T-helper 1 cell treated with Interleukin-12 subunit alpha and Interleukin-12 subunit beta and Interleukin-4 antibody, amounts not matched to agents 30 ng/mL and 1 ng/mL, for 36 hours (primary cell): ENCODE measurements at regions not wholly inside any gene's neighbourhood (a gene's known extent, or its start where the extent isn't known, plus 50 kb on each side); places are given as distances from the start of the nearest gene placed in this dataset.
"Not testable (repeated sequence)": the region's sequence is repeated elsewhere in the genome, so short reads cannot be mapped to it uniquely, and the experiment has no call there.

Experiments used
- intact Hi-C: fragments of 100-400 bp; cut with micrococcal nuclease; formaldehyde crosslinking; loops from one replicate; pipeline ENCODE4 v1.15.1; 2024

DNA sequence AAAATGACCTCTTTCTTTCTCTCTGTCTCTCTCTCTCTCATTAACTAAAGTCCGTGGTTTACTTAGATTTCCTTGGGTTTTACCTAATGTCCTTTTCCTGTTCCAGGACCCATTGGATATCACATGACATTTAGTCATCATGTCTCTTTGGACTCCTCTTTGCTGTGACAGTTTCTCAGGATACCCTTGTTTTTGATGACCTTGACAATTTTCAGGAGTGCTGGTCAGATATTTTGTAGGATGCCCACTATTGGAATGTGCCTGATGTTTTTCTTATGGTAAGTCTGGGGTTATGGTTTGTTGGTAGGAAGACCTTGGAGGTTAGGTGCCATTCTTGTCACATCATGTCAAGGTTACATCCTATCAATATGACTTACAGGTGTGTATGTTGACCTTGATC lies 199.2 kb upstream of the HTR1E start:
- intact Hi-C loops: no loop called here

DNA sequence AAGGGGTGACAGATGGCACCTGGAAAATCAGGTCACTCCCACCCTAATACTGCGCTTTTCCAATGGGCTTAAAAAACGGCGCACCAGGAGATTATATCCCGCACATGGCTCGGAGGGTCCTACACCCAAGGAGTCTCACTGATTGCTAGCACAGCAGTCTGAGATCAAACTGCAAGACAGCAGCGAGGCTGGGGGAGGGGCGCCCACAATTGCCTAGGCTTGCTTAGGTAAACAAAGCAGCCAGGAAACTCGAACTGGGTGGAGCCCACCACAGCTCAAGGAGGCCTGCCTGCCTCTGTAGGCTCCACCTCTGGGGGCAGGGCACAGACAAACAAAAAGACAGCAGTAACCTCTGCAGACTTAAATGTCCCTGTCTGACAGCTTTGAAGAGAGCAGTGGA lies 205.7 kb upstream of the HTR1E start:
- intact Hi-C loops: not testable (repeated sequence)

DNA sequence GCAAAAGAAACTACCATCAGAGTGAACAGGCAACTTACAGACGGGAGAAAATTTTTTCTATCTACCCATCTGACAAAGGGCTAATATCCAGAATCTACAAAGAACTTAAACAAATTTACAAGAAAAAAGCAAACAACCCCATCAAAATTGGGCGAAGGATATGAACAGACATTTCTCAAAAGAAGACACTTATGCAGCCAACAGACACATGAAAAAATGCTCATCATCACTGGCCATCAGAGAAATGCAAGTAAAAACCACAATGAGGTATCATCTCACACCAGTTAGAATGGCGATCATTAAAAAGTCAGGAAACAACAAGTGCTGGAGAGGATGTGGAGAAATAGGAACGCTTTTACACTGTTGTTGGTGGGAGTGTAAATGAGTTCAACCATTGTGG lies 206.6 kb upstream of the HTR1E start:
- intact Hi-C loops: not testable (repeated sequence)

GRCh38 chr6:86730216-86730615 lies 207.1 kb upstream of the HTR1E start:
- intact Hi-C loops: no loop called here

DNA sequence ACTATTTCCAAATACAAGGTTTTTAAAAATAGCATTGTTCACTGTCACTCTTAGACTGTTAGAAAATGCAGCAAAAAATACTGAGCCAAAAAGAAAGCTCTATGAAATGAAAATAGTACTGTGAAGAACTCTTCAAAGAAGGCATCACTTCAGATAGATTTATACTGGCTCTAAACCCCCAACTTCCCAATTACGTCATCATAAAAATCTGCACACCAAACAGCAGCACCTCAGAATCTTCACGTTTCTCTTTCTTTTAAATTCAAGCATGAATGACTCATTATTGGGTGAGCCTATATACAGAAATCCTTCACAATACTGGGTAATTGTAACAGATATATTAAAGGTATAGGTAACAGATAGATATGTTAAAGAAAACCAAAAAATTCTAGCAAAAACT lies 208.4 kb upstream of the HTR1E start:
- intact Hi-C loops: no loop called here

- intact Hi-C loops: no loop called here
These were observed 212.6 kb upstream of the HTR1E start for GRCh38 chr6:86724695-86725094.

- intact Hi-C loops: no loop called here
These were observed 213.6 kb upstream of the HTR1E start for GRCh38 chr6:86723729-86724128.

GRCh38 chr6:86723151-86723550 lies 214.2 kb upstream of the HTR1E start:
- intact Hi-C loops: no loop called here

- intact Hi-C loops: no loop called here
These were observed 215.2 kb upstream of the HTR1E start for GRCh38 chr6:86722131-86722530.

DNA sequence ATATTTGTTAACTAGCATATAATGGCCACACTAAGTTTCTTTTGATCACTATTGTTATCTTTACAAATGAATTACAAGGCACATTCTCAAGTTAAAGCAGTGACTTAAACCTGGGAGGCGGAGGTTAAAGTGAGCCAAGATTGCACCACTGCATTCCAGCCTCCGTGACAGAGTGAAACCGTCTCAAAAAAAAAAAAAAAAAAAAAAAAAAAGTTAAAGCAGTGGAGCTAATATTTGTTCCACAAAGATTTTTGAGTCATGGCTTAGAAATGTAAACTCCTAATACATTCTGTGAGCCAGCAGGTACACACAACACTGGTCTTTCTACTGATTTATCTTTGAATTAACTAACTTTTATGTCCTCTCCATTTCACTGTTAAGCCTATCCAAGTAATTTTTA lies 221.7 kb upstream of the HTR1E start:
- intact Hi-C loops: loop anchor here (5.0 kb wide), 1 partner anchor 1387 kb away; no protein-coding TSS in a partner anchor

GRCh38 chr6:86712039-86712438 lies 225.3 kb upstream of the HTR1E start:
- intact Hi-C loops: no loop called here

DNA sequence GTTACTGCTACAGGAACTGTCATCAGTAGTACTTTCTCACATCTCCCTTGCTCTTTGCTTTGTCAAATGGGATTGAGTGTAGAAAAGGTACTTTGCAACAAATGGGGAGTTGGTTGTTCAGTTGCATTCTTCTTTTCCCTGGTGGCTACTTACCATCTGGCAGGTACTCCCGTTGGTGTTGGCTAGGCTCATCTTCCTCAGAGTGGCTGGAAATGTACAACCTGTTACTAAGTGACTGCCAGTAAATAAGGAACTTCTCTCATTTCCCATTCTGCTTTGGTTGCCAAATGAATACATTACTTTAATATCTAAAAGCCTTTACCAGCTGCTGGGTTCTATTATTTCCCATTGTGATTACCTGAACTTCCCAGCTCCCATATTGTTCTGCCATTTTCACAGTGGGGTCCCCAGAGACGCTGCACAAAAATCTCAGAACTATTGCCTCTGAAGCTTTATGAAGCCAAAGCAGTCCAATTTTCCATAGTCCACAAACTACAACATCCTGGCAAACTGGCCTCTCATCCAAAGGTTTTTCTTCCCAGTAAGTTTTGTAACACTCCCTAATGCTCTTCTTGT lies 229.7 kb upstream of the HTR1E start:
- intact Hi-C loops: no loop called here

DNA sequence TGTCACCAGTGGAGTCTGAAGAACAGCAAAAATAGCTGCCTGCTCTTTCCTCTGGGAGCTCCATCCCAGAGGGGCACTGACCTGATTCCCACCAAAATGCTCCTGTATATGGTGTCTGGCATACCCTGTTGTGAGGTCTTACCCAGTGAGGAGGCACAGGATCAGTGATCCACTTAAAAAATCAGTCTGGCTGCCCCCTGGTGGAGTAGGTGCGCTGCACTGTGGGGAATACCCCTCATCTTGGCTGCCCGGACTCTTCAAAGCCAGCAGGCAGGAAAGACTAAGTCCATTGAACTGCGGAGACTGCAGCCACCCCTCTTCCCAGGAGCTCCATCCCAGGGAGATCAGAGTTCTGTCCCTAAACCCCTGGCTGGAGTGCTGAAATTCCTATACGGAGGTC lies 230.9 kb upstream of the HTR1E start:
- intact Hi-C loops: no loop called here

DNA sequence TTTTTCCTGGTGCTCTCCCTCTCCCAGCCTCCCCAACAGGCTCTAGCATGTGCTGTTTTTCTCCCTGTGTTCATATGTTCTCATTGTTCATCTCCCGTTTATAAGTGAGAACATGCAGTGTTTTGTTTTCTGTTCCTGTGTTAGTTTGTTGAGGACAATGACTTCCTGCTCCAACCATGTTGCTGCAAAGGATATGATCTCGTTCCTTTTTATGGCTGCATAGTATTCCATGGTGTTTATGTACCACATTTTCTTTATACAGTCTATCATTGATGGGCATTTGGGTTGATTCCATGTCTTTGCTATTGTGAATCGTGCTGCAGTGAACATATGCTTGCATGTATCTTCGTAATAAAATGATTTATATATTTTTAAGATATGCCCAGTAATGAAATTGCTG lies 236.1 kb upstream of the HTR1E start:
- intact Hi-C loops: not testable (repeated sequence)

DNA sequence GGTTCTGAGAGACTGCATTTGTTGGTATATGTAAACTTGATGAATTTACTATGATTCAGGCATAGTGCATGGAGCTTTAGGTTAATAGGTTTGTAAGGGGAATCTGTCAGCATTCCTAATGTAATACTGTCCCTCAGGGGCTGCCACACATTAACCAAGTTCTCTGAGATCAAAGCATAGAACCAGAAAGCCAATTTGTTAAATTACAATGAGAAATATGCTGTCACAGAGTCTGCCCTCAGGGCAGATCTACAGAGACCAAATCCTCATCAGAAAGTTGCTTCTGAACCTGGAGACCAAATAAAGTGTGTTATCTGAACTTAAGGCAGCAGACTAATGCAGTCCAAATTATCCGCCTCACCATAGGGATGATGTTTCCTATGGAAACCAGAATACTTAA lies 250.8 kb upstream of the HTR1E start:
- intact Hi-C loops: no loop called here

DNA sequence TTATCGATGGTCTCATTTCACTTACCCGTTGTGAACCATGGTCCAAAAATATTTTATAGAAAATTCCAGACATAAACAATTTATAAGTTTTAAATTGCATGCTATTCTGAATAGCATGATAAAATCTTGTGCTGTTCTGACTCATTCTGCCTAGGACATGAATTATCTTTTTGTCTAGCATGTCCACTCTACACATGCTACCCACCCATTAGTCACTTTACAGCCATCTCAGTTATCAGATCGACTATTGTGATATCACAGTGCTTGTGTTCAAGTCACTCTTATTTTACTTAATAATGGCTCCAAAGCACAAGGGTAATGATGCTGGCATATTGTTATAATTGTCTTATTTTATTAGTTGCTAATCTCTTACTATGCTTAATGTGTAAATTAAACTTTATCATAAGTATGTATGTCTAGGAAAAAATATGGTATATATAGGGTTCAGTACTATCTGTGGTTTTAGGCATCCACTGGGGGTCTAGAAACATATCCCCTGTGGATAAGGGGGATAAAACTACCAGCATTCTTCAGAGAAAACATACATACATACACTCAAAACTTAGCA lies 252.0 kb upstream of the HTR1E start:
- intact Hi-C loops: no loop called here

DNA sequence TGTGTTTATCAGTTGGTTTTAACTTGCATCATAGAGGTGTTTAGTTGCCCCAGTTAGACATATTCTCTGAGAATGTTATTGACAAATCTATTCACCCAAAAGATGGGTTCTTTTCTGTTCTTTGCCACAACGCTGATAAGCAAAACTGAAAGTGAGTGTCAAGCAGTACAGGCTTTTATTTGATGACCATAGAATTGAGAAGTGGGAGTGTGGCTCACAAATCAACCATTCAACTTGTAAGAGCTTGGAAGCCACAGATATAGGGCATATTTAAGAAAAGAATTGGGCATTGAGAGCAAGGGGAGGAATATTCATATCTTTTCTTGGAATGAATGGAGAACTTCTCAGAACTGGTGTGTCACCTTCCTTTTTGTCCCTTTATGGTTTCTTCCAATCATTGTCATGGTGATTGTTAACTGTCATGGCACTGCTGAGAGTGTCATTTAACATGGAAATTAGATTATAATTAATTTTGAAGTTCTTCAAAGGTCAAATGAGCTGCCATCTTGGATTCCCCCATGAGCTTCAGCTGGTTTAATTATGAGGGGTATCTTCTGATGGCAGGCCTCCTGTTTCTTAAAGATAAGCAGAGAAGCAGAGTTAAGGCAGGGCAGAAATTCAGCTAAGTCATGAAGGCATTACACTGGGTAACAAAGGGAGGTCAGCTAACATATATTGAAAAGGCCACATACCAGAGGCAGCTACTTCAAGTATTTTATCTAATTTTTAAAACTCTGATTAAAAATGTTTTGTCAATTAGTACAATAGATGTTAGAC lies 254.0 kb upstream of the HTR1E start:
- intact Hi-C loops: no loop called here

DNA sequence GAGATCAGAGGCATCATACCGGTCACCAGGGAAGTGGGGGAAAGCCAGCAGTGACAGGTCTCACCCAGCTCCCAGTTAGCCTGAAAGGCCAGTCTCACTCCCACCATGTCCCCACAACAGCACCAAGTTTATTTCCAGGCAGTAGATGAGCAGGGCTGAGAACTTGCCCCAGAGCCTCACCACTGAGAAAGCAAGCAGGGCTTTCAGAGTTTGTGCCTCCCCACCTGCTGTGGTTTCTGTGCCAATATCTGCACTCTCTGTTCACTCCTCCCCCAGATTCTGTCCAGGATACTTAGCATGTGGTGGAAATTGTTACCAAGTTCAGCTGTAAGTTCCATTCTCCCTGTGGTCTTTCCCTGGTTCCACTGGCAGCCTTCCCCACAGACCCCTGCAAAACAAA lies 255.0 kb upstream of the HTR1E start:
- intact Hi-C loops: no loop called here

DNA sequence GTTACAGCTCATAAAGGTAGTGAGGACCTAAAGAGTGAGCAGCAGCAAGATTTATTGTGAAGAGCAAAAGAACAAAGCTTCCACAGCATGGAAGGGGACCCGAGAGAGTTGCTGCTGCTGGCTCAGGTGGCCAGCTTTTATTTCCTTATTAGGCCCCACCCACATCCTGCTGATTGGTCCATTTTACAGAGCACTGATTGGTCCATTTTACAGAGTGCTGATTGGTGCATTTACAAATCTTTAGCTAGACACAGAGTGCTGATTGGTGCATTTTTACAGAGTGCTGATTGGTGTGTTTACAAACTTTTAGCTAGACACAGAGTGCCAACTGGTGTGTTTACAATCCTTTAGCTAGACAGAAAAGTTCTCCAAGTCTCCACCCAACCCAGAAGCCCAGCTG lies 256.2 kb upstream of the HTR1E start:
- intact Hi-C loops: not testable (repeated sequence)

- intact Hi-C loops: not testable (repeated sequence)
These were observed 265.2 kb upstream of the HTR1E start for GRCh38 chr6:86672125-86672524.

DNA sequence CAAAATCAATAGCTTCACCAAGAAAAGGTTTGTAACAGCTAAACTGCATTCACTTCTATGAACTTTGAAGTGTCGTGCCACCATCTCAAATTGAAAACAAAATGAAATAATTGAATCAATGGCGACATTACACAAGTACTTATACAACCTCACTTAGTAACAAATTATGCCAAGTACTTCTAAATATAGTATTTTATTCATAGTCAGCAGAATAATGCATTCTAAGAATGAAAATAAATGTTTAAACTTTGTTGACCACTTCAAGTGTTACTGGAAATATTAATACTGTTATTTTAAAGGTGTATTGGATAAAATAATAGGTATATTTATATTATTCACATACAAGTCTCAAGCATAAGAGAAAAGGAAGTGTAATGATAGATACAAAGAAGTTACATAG lies 280.1 kb upstream of the HTR1E start:
- intact Hi-C loops: no loop called here

- intact Hi-C loops: no loop called here
These were observed 308.2 kb upstream of the HTR1E start for GRCh38 chr6:86629123-86629522.

- intact Hi-C loops: no loop called here
These were observed 317.9 kb upstream of the HTR1E start for GRCh38 chr6:86619428-86619827.
